ENCODE measurements at regions not wholly inside any gene's neighbourhood (a gene's known extent, or its start where the extent isn't known, plus 50 kb on each side); places are given as distances from the start of the nearest gene placed in this dataset.

- no peaks in the 10 kb centered on the region for H3K4me1 ChIP-seq (ENCODE audit: control insufficient read depth in 1 of 2, insufficient read depth in 2 of 2, low read depth in 1 of 2, low read length in 1 of 2)
- no peaks in the 10 kb centered on the region for H4K20me1 ChIP-seq (ENCODE audit: insufficient read depth)
- H3K27me3 ChIP-seq (ENCODE audit: insufficient read depth): no peaks in the 10 kb centered on the region; the same call in 1 of the 2 replicates
- H3K79me2 ChIP-seq (ENCODE audit: insufficient read depth): no peaks in the 10 kb centered on the region
- H3K36me3 ChIP-seq (replicated peaks in 1 of 2; ENCODE audit: control insufficient read depth in 1 of 2, insufficient read depth in 2 of 2, low read length in 1 of 2): no peaks in the 10 kb centered on the region
- no peak overlapping the region for H3K27ac ChIP-seq (ENCODE audit: low read depth in 2 of 2, low read length in 1 of 2)
- TF ChIP-seq MAX (IDR thresholded peaks at IDR 0.05; ENCODE audit: low read depth) (no peak), MXI1 (IDR thresholded peaks at IDR 0.05; ENCODE audit: low read depth, low read length) (no peak), CHD2 (IDR thresholded peaks at IDR 0.05; ENCODE audit: low read length, partially characterized antibody) (no peak), IRF3 (IDR thresholded peaks at IDR 0.05; ENCODE audit: low read depth, low read length) (no peak), SMC3 (IDR thresholded peaks at IDR 0.05; ENCODE audit: low read depth, low read length) (no peak), RCOR1 (IDR thresholded peaks at IDR 0.05; ENCODE audit: low read length) (no peak), GABPA (IDR thresholded peaks at IDR 0.05; ENCODE audit: low read depth) (no peak), RAD21 (IDR thresholded peaks at IDR 0.05; ENCODE audit: low read length) (no peak)
- DNase-seq: no peak
- POLR2A ChIA-PET: no interaction called here
- CTCF ChIA-PET: no interaction called here
- no peaks in the 10 kb centered on the region for H3K9me3 ChIP-seq
- no peak overlapping the region for H3K4me3 ChIP-seq (ENCODE audit: low read depth in 2 of 2, low read length in 1 of 2)
- H3F3A ChIP-seq (replicated peaks; ENCODE audit: insufficient read depth): no peaks in the 10 kb centered on the region
- 0% methylated on average over 4 of the region's 4 CpGs for WGBS (ENCODE audit: low lambda C conversion rate)
- no peak overlapping the region for H2AFZ ChIP-seq (ENCODE audit: low read depth)
- no peaks in the 10 kb centered on the region for H3K9me2 ChIP-seq
- no peak overlapping the region for H3K9ac ChIP-seq
- H3K4me2 ChIP-seq: no peak overlapping the region
Measured at GRCh38 chr15:53110999-53111398, 320.9 kb upstream of the ONECUT1 start.

GRCh38 chr15:53108319-53108718 is 318.2 kb upstream of the ONECUT1 start:
- H3K4me2 ChIP-seq: no peak overlapping the region
- TF ChIP-seq NFIC (IDR thresholded peaks at IDR 0.05; ENCODE audit: borderline replicate concordance) (no peak), ELF1 (IDR thresholded peaks at IDR 0.05) (no peak), IRF3 (IDR thresholded peaks at IDR 0.05; ENCODE audit: low read depth, low read length) (no peak), RAD21 (IDR thresholded peaks at IDR 0.05; ENCODE audit: low read length) (no peak), TAF1 (IDR thresholded peaks at IDR 0.05; ENCODE audit: borderline replicate concordance, low read depth, low read length) (no peak), MAX (IDR thresholded peaks at IDR 0.05; ENCODE audit: low read depth) (no peak), FOSL2 (IDR thresholded peaks at IDR 0.05; ENCODE audit: borderline replicate concordance, low read depth) (no peak), TEAD4 (IDR thresholded peaks at IDR 0.05; ENCODE audit: borderline replicate concordance, insufficient read depth) (no peak), TCF12 (IDR thresholded peaks at IDR 0.05) (no peak), REST (IDR thresholded peaks at IDR 0.05; ENCODE audit: low read depth, low read length) (no peak), ZBTB33 (IDR thresholded peaks at IDR 0.05; ENCODE audit: borderline replicate concordance, low read depth) (no peak), GATA2 (CRISPR knock-in tag; IDR thresholded peaks at IDR 0.05) (no peak), EZH2phosphoT487 (IDR thresholded peaks at IDR 0.05; ENCODE audit: borderline replicate concordance, low read depth) (no peak), YY1 (IDR thresholded peaks at IDR 0.05; ENCODE audit: low read depth) (no peak)
- no peaks in the 10 kb centered on the region for H3K79me2 ChIP-seq (ENCODE audit: insufficient read depth)
- ChIA-PET CTCF (interaction anchor here (1.0 kb wide), 1 partner anchor 58 kb away, joined by 3 read pairs; no protein-coding TSS in a partner anchor), POLR2A (no interaction called here)
- DNase-seq: no peak
- H2AFZ ChIP-seq (ENCODE audit: low read depth): no peak overlapping the region
- H3K9ac ChIP-seq: no peak overlapping the region
- no peak overlapping the region for H3K4me3 ChIP-seq (ENCODE audit: low read depth in 2 of 2, low read length in 1 of 2)
- no peaks in the 10 kb centered on the region; the same call in 1 of the 2 replicates for H3K27me3 ChIP-seq (ENCODE audit: insufficient read depth)
- no peaks in the 10 kb centered on the region for H3K9me2 ChIP-seq
- no peaks in the 10 kb centered on the region for H3K9me3 ChIP-seq
- no peak overlapping the region for H3K27ac ChIP-seq (ENCODE audit: low read depth in 2 of 2, low read length in 1 of 2)
- H3F3A ChIP-seq (replicated peaks; ENCODE audit: insufficient read depth): no peaks in the 10 kb centered on the region
- H3K36me3 ChIP-seq (replicated peaks in 1 of 2; ENCODE audit: control insufficient read depth in 1 of 2, insufficient read depth in 2 of 2, low read length in 1 of 2): no peaks in the 10 kb centered on the region
- H4K20me1 ChIP-seq (ENCODE audit: insufficient read depth): no peaks in the 10 kb centered on the region
- WGBS (ENCODE audit: low lambda C conversion rate): 9% methylated on average over 2 of the region's 2 CpGs
- H3K4me1 ChIP-seq (ENCODE audit: control insufficient read depth in 1 of 2, insufficient read depth in 2 of 2, low read depth in 1 of 2, low read length in 1 of 2): no peaks in the 10 kb centered on the region

Data from SK-N-SH (cell line).